ACC112 (cell line): ENCODE measurements at regions not wholly inside any gene's neighbourhood (a gene's known extent, or its start where the extent isn't known, plus 50 kb on each side); places are given as distances from the start of the nearest gene placed in this dataset.

Experiments used
- H2AFZ ChIP-seq: fragments of 200-600 bp; sonication (generic); one replicate; pipeline ENCODE4 v1.6.0; 2017; ENCODE audit warnings: antibody characterized with exemption, low read length; ENCODE audit not compliant: unreplicated experiment
- H3K27ac ChIP-seq: fragments of 200-600 bp; sonication (generic); 2 replicates; pipeline ENCODE4 v1.5.1; 2014; ENCODE audit warnings: low read depth, mild to moderate bottlenecking, antibody characterized with exemption, low read length, moderate library complexity
- H3K27me3 ChIP-seq: fragments of 200-600 bp; sonication (generic); 2 replicates; pipeline ENCODE4 v1.6.1; 2014; ENCODE audit warnings: mild to moderate bottlenecking, antibody characterized with exemption, low read length, moderate library complexity, mixed read lengths; ENCODE audit not compliant: insufficient read depth
- H3K36me3 ChIP-seq: fragments of 200-600 bp; sonication (generic); 2 replicates; pipeline ENCODE4 v1.6.1; 2016; ENCODE audit warnings: mild to moderate bottlenecking, antibody characterized with exemption, low read length, moderate library complexity, mixed read lengths; ENCODE audit not compliant: insufficient read depth
- H3K4me1 ChIP-seq: fragments of 200-600 bp; sonication (generic); one replicate; pipeline ENCODE4 v1.6.1; 2016; ENCODE audit warnings: low read length, mixed read lengths; ENCODE audit not compliant: insufficient read depth, unreplicated experiment, control insufficient read depth
- H3K4me3 ChIP-seq: fragments of 200-600 bp; sonication (generic); 2 replicates; pipeline ENCODE4 v1.5.1; 2014; ENCODE audit warnings: mild to moderate bottlenecking, low read depth, low read length
- H3K79me2 ChIP-seq: fragments of 200-600 bp; sonication (generic); one replicate; pipeline ENCODE4 v1.6.0; 2016; ENCODE audit warnings: low read length; ENCODE audit not compliant: control insufficient read depth, unreplicated experiment, insufficient read depth

- no peaks in the 10 kb centered on the region for H3K36me3 ChIP-seq
- no peak overlapping the region for H2AFZ ChIP-seq
- no peak overlapping the region for H3K27ac ChIP-seq
- H3K4me1 ChIP-seq = no peaks in the 10 kb centered on the region
- no peaks in the 10 kb centered on the region for H3K79me2 ChIP-seq
- H3K4me3 ChIP-seq = no peak overlapping the region
- H3K27me3 ChIP-seq = no peaks in the 10 kb centered on the region
Observed at GRCh38 chr1:193634470-193634869, 448.1 kb upstream of the B3GALT2 start.

- no peaks in the 10 kb centered on the region for H3K27me3 ChIP-seq
- H3K79me2 ChIP-seq = no peaks in the 10 kb centered on the region
- no peak overlapping the region for H2AFZ ChIP-seq
- no peak overlapping the region for H3K27ac ChIP-seq
- no peaks in the 10 kb centered on the region for H3K36me3 ChIP-seq
- H3K4me3 ChIP-seq = no peak overlapping the region
- H3K4me1 ChIP-seq = no peaks in the 10 kb centered on the region
Observed at GRCh38 chr1:193633991-193634390, 447.6 kb upstream of the B3GALT2 start.

- Histone ChIP-seq H3K27ac (no peak overlapping the region), H3K79me2 (no peaks in the 10 kb centered on the region), H3K27me3 (no peaks in the 10 kb centered on the region), H2AFZ (no peak overlapping the region), H3K36me3 (no peaks in the 10 kb centered on the region), H3K4me3 (no peak overlapping the region), H3K4me1 (no peaks in the 10 kb centered on the region)
Observed at GRCh38 chr1:193633093-193633492, 446.7 kb upstream of the B3GALT2 start.

- Histone ChIP-seq H3K27ac (no peak overlapping the region), H2AFZ (no peak overlapping the region), H3K4me1 (no peaks in the 10 kb centered on the region), H3K27me3 (no peaks in the 10 kb centered on the region), H3K79me2 (no peaks in the 10 kb centered on the region), H3K36me3 (no peaks in the 10 kb centered on the region), H3K4me3 (no peak overlapping the region)
Observed at GRCh38 chr1:193631306-193631705, 444.9 kb upstream of the B3GALT2 start.

- H3K4me3 ChIP-seq = no peak overlapping the region
- H3K27ac ChIP-seq = no peak overlapping the region
- no peaks in the 10 kb centered on the region for H3K4me1 ChIP-seq
- H3K79me2 ChIP-seq = no peaks in the 10 kb centered on the region
- H3K36me3 ChIP-seq = no peaks in the 10 kb centered on the region
- H3K27me3 ChIP-seq = no peaks in the 10 kb centered on the region
- no peak overlapping the region for H2AFZ ChIP-seq
Observed at GRCh38 chr1:193629875-193630274, 443.5 kb upstream of the B3GALT2 start.

GRCh38 chr1:193626695-193627094 is 440.3 kb upstream of the B3GALT2 start:
- H3K27ac ChIP-seq = no peak overlapping the region
- H3K4me3 ChIP-seq = no peak overlapping the region
- H3K4me1 ChIP-seq = no peaks in the 10 kb centered on the region
- no peaks in the 10 kb centered on the region for H3K79me2 ChIP-seq
- no peak overlapping the region for H2AFZ ChIP-seq
- H3K27me3 ChIP-seq = no peaks in the 10 kb centered on the region
- H3K36me3 ChIP-seq = no peaks in the 10 kb centered on the region

- H3K36me3 ChIP-seq = no peaks in the 10 kb centered on the region
- H3K27ac ChIP-seq = no peak overlapping the region
- no peaks in the 10 kb centered on the region for H3K4me1 ChIP-seq
- H2AFZ ChIP-seq = no peak overlapping the region
- no peak overlapping the region for H3K4me3 ChIP-seq
- no peaks in the 10 kb centered on the region for H3K79me2 ChIP-seq
- no peaks in the 10 kb centered on the region for H3K27me3 ChIP-seq
Observed at GRCh38 chr1:193625255-193625654, 438.8 kb upstream of the B3GALT2 start.

- no peak overlapping the region for H3K4me3 ChIP-seq
- H2AFZ ChIP-seq = no peak overlapping the region
- no peaks in the 10 kb centered on the region for H3K79me2 ChIP-seq
- H3K27me3 ChIP-seq = no peaks in the 10 kb centered on the region
- no peaks in the 10 kb centered on the region for H3K36me3 ChIP-seq
- no peak overlapping the region for H3K27ac ChIP-seq
- no peaks in the 10 kb centered on the region for H3K4me1 ChIP-seq
Observed at GRCh38 chr1:193619911-193620310, 433.5 kb upstream of the B3GALT2 start.

GRCh38 chr1:193614817-193615216 is 428.4 kb upstream of the B3GALT2 start:
- H3K36me3 ChIP-seq = no peaks in the 10 kb centered on the region
- no peaks in the 10 kb centered on the region for H3K27me3 ChIP-seq
- no peak overlapping the region for H3K4me3 ChIP-seq
- H3K79me2 ChIP-seq = no peaks in the 10 kb centered on the region
- no peak overlapping the region for H3K27ac ChIP-seq
- no peak overlapping the region for H2AFZ ChIP-seq
- no peaks in the 10 kb centered on the region for H3K4me1 ChIP-seq

GRCh38 chr1:193614275-193614674 is 427.9 kb upstream of the B3GALT2 start:
- H3K79me2 ChIP-seq = no peaks in the 10 kb centered on the region
- no peaks in the 10 kb centered on the region for H3K27me3 ChIP-seq
- no peak overlapping the region for H3K27ac ChIP-seq
- no peaks in the 10 kb centered on the region for H3K4me1 ChIP-seq
- no peak overlapping the region for H2AFZ ChIP-seq
- H3K36me3 ChIP-seq = no peaks in the 10 kb centered on the region
- no peak overlapping the region for H3K4me3 ChIP-seq

GRCh38 chr1:193613041-193613440 is 426.6 kb upstream of the B3GALT2 start:
- H3K27me3 ChIP-seq = no peaks in the 10 kb centered on the region
- H3K4me3 ChIP-seq = no peak overlapping the region
- H3K36me3 ChIP-seq = no peaks in the 10 kb centered on the region
- no peaks in the 10 kb centered on the region for H3K79me2 ChIP-seq
- no peak overlapping the region for H2AFZ ChIP-seq
- no peak overlapping the region for H3K27ac ChIP-seq
- H3K4me1 ChIP-seq = no peaks in the 10 kb centered on the region
